Choroid plexus epithelial cell (primary cell): ENCODE measurements at regions not wholly inside any gene's neighbourhood (a gene's known extent, or its start where the extent isn't known, plus 50 kb on each side); places are given as distances from the start of the nearest gene placed in this dataset.

ENCODE experiments used
- DNase-seq: peaks from one replicate; pipeline ENCODE4 v3.0.0-alpha.2; 2010; ENCODE audit warnings: low read depth
- H3K4me3 ChIP-seq: 2 replicates; pipeline ENCODE4 v1.5.1; 2011; ENCODE audit warnings: low read depth, mild to moderate bottlenecking, control low read depth, low read length, moderate library complexity
- CTCF ChIP-seq: conservative IDR thresholded peaks from 2 replicates; pipeline ENCODE4 v1.5.1; 2011; ENCODE audit warnings: low read depth, mild to moderate bottlenecking, control low read depth, inconsistent platforms, low read length, moderate library complexity

- no peak for TF ChIP-seq CTCF
- H3K4me3 ChIP-seq = no peak overlapping the region
- DNase-seq = peak; percentile 95
Measured at GRCh38 chr22:27512283-27512761, 289.2 kb downstream of the MN1 start.

GRCh38 chr22:27513021-27513420, 288.5 kb downstream of the MN1 start:
- DNase-seq = no peak
- H3K4me3 ChIP-seq = no peak overlapping the region
- TF ChIP-seq CTCF = no peak

- no peak for DNase-seq
- H3K4me3 ChIP-seq = no peak overlapping the region
- TF ChIP-seq CTCF = no peak
Measured at GRCh38 chr22:27514601-27515523, 286.7 kb downstream of the MN1 start.

- no peak for DNase-seq
- no peak for TF ChIP-seq CTCF
- no peak overlapping the region for H3K4me3 ChIP-seq
Measured at GRCh38 chr22:27517361-27518155, 284.0 kb downstream of the MN1 start.

GRCh38 chr22:27518531-27519340, 282.8 kb downstream of the MN1 start:
- DNase-seq = no peak
- no peak overlapping the region for H3K4me3 ChIP-seq
- no peak for TF ChIP-seq CTCF

GRCh38 chr22:27523711-27524110, 277.8 kb downstream of the MN1 start:
- H3K4me3 ChIP-seq = no peak overlapping the region
- no peak for TF ChIP-seq CTCF
- no peak for DNase-seq
